Fibroblast of lung (primary cell): ENCODE measurements at regions not wholly inside any gene's neighbourhood (a gene's known extent, or its start where the extent isn't known, plus 50 kb on each side); places are given as distances from the start of the nearest gene placed in this dataset.

Source experiments
- DNase-seq, 2 donors: peaks; one replicate each; pipeline versions ENCODE4 v3.0.0 to v3.0.0-alpha.2; 2010; ENCODE audit warnings: low read depth in 2 of 2
- H2AFZ ChIP-seq: 2 replicates; pipeline ENCODE4 v1.5.1; 2012; ENCODE audit warnings: low read length, control low read depth, inconsistent platforms
- H3K27ac ChIP-seq: 2 replicates; pipeline ENCODE4 v1.5.1; 2011; ENCODE audit warnings: low read length, control low read depth; ENCODE audit not compliant: insufficient read depth
- H3K27me3 ChIP-seq: 2 replicates; pipeline ENCODE4 v1.5.1; 2011; ENCODE audit warnings: mild to moderate bottlenecking, low read length; ENCODE audit not compliant: control insufficient read depth, insufficient read depth
- H3K36me3 ChIP-seq: 2 replicates; pipeline ENCODE4 v1.5.1; 2011; ENCODE audit warnings: low read length; ENCODE audit not compliant: control insufficient read depth, insufficient read depth
- H3K4me1 ChIP-seq: 2 replicates; pipeline ENCODE4 v1.5.1; 2011; ENCODE audit warnings: low read length; ENCODE audit not compliant: control insufficient read depth, insufficient read depth; ENCODE audit errors: extremely low read depth
- H3K4me2 ChIP-seq: 2 replicates; pipeline ENCODE4 v1.5.1; 2011; ENCODE audit warnings: low read length, control low read depth; ENCODE audit not compliant: insufficient read depth; ENCODE audit errors: extremely low read depth
- H3K4me3 ChIP-seq, 4 experiments: fragments of 200-600 bp in 1 of 4; sonication (generic) in 1 of 4; replicated peaks in 1 of 4; 2 replicates each; pipeline ENCODE4 v1.5.1; 2011 to 2016; ENCODE audit warnings: low read length in 4 of 4, low read depth in 3 of 4, mild to moderate bottlenecking in 3 of 4, control low read depth in 2 of 4, inconsistent platforms in 1 of 4, mixed read lengths in 1 of 4; ENCODE audit not compliant: insufficient read depth in 1 of 4; ENCODE audit errors: control extremely low read depth in 1 of 4
- H3K79me2 ChIP-seq: 2 replicates; pipeline ENCODE4 v1.5.1; 2012; ENCODE audit warnings: mild to moderate bottlenecking, low read length, inconsistent platforms; ENCODE audit not compliant: control insufficient read depth, insufficient read depth
- H3K9ac ChIP-seq: 2 replicates; pipeline ENCODE4 v1.5.1; 2011; ENCODE audit warnings: mild to moderate bottlenecking, low read length, control low read depth; ENCODE audit not compliant: insufficient read depth
- H3K9me3 ChIP-seq: 2 replicates; pipeline ENCODE4 v1.5.1; 2012; ENCODE audit warnings: low read depth, low read length; ENCODE audit not compliant: control insufficient read depth, insufficient read depth
- H4K20me1 ChIP-seq: 2 replicates; pipeline ENCODE4 v1.5.1; 2011; ENCODE audit warnings: low read length; ENCODE audit not compliant: control insufficient read depth, insufficient read depth; ENCODE audit errors: extremely low read depth
- CTCF ChIP-seq, 2 donors: IDR thresholded peaks in 1 of 2; conservative IDR thresholded peaks in 1 of 2; 1 replicate in 1 of 2; 2 replicates in 1 of 2; pipeline ENCODE4 v1.5.1; 2011 to 2012; ENCODE audit warnings: low read length in 2 of 2, control low read depth in 1 of 2, inconsistent platforms in 1 of 2, low read depth in 1 of 2, mild to moderate bottlenecking in 1 of 2
- EZH2 ChIP-seq: IDR thresholded peaks from 2 replicates; pipeline ENCODE4 v1.5.1; 2012; ENCODE audit warnings: low read length, control low read depth, mild to moderate bottlenecking; ENCODE audit errors: missing control alignments

GRCh38 chr1:201688514-201688913 is 140.4 kb upstream of the IPO9 start:
- Histone ChIP-seq H3K36me3 (peaks cover 6% of the 10 kb centered on the region), H3K9me3 (no peaks in the 10 kb centered on the region), H3K4me2 (no peak overlapping the region), H3K27me3 (no peaks in the 10 kb centered on the region), H3K9ac (no peak overlapping the region), H3K27ac (no peak overlapping the region), H3K79me2 (peaks cover 93% of the 10 kb centered on the region), H3K4me1 (peaks cover 7% of the 10 kb centered on the region), H2AFZ (no peak overlapping the region), H3K4me3 (no peak overlapping the region), H4K20me1 (peaks cover 14% of the 10 kb centered on the region)
- TF ChIP-seq CTCF (conservative IDR thresholded peaks at IDR 0.05 in 1 of 2, IDR thresholded peaks at IDR 0.05 in 1 of 2; ENCODE audit: low read depth in 1 of 2, low read length in 2 of 2) = no peak
- TF ChIP-seq EZH2 = no peak
- no peak for DNase-seq

- Histone ChIP-seq H3K4me3 (no peak overlapping the region), H4K20me1 (peaks cover 9% of the 10 kb centered on the region)
- TF ChIP-seq CTCF (conservative IDR thresholded peaks at IDR 0.05 in 1 of 2, IDR thresholded peaks at IDR 0.05 in 1 of 2; ENCODE audit: low read depth in 1 of 2, low read length in 2 of 2) (no peak), EZH2 (no peak)
Measured at GRCh38 chr1:201689647-201690046, 139.3 kb upstream of the IPO9 start.

GRCh38 chr1:201690528-201690927 is 138.4 kb upstream of the IPO9 start:
- Histone ChIP-seq H3K9ac (no peak overlapping the region), H3K4me2 (no peak overlapping the region), H3K4me3 (no peak overlapping the region), H3K36me3 (peaks cover 11% of the 10 kb centered on the region), H3K79me2 (peaks cover 96% of the 10 kb centered on the region), H3K4me1 (peaks cover 14% of the 10 kb centered on the region), H4K20me1 (peaks cover 9% of the 10 kb centered on the region), H3K27ac (no peak overlapping the region), H3K9me3 (no peaks in the 10 kb centered on the region), H2AFZ (no peak overlapping the region), H3K27me3 (no peaks in the 10 kb centered on the region)
- DNase-seq = no peak
- TF ChIP-seq CTCF (conservative IDR thresholded peaks at IDR 0.05 in 1 of 2, IDR thresholded peaks at IDR 0.05 in 1 of 2; ENCODE audit: low read depth in 1 of 2, low read length in 2 of 2) (no peak), EZH2 (no peak)

More at GRCh38 chr1:201689647-201690046, 139.3 kb upstream of the IPO9 start:
- no peak overlapping the region for H2AFZ ChIP-seq
- DNase-seq = no peak
- no peak overlapping the region for H3K27ac ChIP-seq
- peaks cover 8% of the 10 kb centered on the region for H3K4me1 ChIP-seq
- no peaks in the 10 kb centered on the region for H3K9me3 ChIP-seq
- no peaks in the 10 kb centered on the region for H3K27me3 ChIP-seq
- no peak overlapping the region for H3K9ac ChIP-seq
- peaks cover 96% of the 10 kb centered on the region for H3K79me2 ChIP-seq
- no peak overlapping the region for H3K4me2 ChIP-seq
- H3K36me3 ChIP-seq = peaks cover 7% of the 10 kb centered on the region
